Liver (tissue), 3 donors: ENCODE measurements at regions not wholly inside any gene's neighbourhood (a gene's known extent, or its start where the extent isn't known, plus 50 kb on each side); places are given as distances from the start of the nearest gene placed in this dataset.

ENCODE experiments used
- EGR1 ChIP-seq, 2 donors: IDR thresholded peaks; 2 replicates each; pipeline ENCODE4 v1.6.1; 2016 to 2018; ENCODE audit warnings: antibody characterized with exemption in 2 of 2, low read depth in 2 of 2
- GABPA ChIP-seq, 2 donors: IDR thresholded peaks in 1 of 2; conservative IDR thresholded peaks in 1 of 2; 2 replicates each; pipeline ENCODE4 v1.6.1; 2016; ENCODE audit warnings: antibody characterized with exemption in 2 of 2, mild to moderate bottlenecking in 1 of 2, moderate library complexity in 1 of 2
- HNF4G ChIP-seq: IDR thresholded peaks from 2 replicates; pipeline ENCODE4 v1.6.1; 2016; ENCODE audit warnings: antibody characterized with exemption
- JUND ChIP-seq, 2 donors: IDR thresholded peaks; 2 replicates each; pipeline ENCODE4 v1.6.1; 2016; ENCODE audit warnings: antibody characterized with exemption in 2 of 2
- RXRA ChIP-seq, 2 donors: IDR thresholded peaks; 2 replicates each; pipeline ENCODE4 v1.6.1; 2017 to 2018; ENCODE audit warnings: antibody characterized with exemption in 2 of 2, mild to moderate bottlenecking in 1 of 2
- SP1 ChIP-seq: IDR thresholded peaks from 2 replicates; pipeline ENCODE4 v1.6.1; 2018; ENCODE audit warnings: antibody characterized with exemption, mild to moderate bottlenecking
- TAF1 ChIP-seq: conservative IDR thresholded peaks from 2 replicates; pipeline ENCODE4 v1.6.1; 2016; ENCODE audit warnings: antibody characterized with exemption, mild to moderate bottlenecking
- TF ChIP-seq, protein P1 (sequence below): fragments of 150-350 bp; IDR thresholded peaks from 2 replicates; pipeline ENCODE4 v1.5.1; 2017; ENCODE audit warnings: improper control_type of control experiment, low read depth, low read length; ENCODE audit not compliant: missing input control
- TF ChIP-seq, protein P2 (sequence below): IDR thresholded peaks from 2 replicates; pipeline ENCODE4 v1.6.1; 2016; ENCODE audit warnings: antibody characterized with exemption
- TF ChIP-seq, protein P3 (sequence below): IDR thresholded peaks from 2 replicates; pipeline ENCODE4 v1.6.1; 2016; ENCODE audit warnings: antibody characterized with exemption
- TF ChIP-seq, protein P4 (sequence below): IDR thresholded peaks from 2 replicates; pipeline ENCODE4 v1.6.1; 2016; ENCODE audit warnings: antibody characterized with exemption, mild to moderate bottlenecking
- donor health status: healthy.
- donor health status: healthy.

DNA sequence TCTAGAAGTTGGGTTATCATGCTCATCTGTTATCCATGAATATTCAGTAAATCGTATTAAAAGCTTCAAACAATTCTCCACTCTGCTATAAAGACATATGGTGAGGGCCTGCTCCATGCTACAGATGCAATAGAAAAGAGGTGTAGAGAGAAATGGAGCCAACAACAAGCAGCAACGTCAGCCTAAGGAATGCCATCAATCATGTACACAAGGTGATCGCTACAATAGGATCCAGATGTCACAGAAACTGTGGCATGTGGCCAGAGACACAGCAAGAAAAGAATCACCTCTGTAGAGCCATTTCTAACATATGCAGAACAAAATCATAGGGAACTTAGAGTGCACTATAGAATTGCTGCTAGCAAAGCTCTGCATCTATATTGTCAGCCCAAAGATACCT lies 1188.1 kb downstream of the PCDH7 start:
- TF ChIP-seq, protein P1, sequence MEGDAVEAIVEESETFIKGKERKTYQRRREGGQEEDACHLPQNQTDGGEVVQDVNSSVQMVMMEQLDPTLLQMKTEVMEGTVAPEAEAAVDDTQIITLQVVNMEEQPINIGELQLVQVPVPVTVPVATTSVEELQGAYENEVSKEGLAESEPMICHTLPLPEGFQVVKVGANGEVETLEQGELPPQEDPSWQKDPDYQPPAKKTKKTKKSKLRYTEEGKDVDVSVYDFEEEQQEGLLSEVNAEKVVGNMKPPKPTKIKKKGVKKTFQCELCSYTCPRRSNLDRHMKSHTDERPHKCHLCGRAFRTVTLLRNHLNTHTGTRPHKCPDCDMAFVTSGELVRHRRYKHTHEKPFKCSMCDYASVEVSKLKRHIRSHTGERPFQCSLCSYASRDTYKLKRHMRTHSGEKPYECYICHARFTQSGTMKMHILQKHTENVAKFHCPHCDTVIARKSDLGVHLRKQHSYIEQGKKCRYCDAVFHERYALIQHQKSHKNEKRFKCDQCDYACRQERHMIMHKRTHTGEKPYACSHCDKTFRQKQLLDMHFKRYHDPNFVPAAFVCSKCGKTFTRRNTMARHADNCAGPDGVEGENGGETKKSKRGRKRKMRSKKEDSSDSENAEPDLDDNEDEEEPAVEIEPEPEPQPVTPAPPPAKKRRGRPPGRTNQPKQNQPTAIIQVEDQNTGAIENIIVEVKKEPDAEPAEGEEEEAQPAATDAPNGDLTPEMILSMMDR, result no peak
- TF ChIP-seq SP1 (no peak), TAF1 (no peak), EGR1 (IDR thresholded peaks at IDR 0.05; ENCODE audit: low read depth in 2 of 2) (no peak), RXRA (IDR thresholded peaks at IDR 0.05) (no peak), JUND (IDR thresholded peaks at IDR 0.05) (no peak), HNF4G (no peak), GABPA (IDR thresholded peaks at IDR 0.05 in 1 of 2, conservative IDR thresholded peaks at IDR 0.05 in 1 of 2) (no peak)
- TF ChIP-seq, protein P2, sequence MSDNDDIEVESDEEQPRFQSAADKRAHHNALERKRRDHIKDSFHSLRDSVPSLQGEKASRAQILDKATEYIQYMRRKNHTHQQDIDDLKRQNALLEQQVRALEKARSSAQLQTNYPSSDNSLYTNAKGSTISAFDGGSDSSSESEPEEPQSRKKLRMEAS, result no peak
- TF ChIP-seq, protein P3, sequence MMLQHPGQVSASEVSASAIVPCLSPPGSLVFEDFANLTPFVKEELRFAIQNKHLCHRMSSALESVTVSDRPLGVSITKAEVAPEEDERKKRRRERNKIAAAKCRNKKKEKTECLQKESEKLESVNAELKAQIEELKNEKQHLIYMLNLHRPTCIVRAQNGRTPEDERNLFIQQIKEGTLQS, result no peak
- TF ChIP-seq, protein P4, sequence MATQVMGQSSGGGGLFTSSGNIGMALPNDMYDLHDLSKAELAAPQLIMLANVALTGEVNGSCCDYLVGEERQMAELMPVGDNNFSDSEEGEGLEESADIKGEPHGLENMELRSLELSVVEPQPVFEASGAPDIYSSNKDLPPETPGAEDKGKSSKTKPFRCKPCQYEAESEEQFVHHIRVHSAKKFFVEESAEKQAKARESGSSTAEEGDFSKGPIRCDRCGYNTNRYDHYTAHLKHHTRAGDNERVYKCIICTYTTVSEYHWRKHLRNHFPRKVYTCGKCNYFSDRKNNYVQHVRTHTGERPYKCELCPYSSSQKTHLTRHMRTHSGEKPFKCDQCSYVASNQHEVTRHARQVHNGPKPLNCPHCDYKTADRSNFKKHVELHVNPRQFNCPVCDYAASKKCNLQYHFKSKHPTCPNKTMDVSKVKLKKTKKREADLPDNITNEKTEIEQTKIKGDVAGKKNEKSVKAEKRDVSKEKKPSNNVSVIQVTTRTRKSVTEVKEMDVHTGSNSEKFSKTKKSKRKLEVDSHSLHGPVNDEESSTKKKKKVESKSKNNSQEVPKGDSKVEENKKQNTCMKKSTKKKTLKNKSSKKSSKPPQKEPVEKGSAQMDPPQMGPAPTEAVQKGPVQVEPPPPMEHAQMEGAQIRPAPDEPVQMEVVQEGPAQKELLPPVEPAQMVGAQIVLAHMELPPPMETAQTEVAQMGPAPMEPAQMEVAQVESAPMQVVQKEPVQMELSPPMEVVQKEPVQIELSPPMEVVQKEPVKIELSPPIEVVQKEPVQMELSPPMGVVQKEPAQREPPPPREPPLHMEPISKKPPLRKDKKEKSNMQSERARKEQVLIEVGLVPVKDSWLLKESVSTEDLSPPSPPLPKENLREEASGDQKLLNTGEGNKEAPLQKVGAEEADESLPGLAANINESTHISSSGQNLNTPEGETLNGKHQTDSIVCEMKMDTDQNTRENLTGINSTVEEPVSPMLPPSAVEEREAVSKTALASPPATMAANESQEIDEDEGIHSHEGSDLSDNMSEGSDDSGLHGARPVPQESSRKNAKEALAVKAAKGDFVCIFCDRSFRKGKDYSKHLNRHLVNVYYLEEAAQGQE, result no peak
